ENCODE measurements at regions not wholly inside any gene's neighbourhood (a gene's known extent, or its start where the extent isn't known, plus 50 kb on each side); places are given as distances from the start of the nearest gene placed in this dataset.
"Not testable (repeated sequence)": the region's sequence is repeated elsewhere in the genome, so short reads cannot be mapped to it uniquely, and the experiment has no call there.

GRCh38 chr11:101835506-101836063 is 79.2 kb upstream of the CEP126 start:
- TF ChIP-seq CTCF (conservative IDR thresholded peaks at IDR 0.05): no peak
- H3K27ac ChIP-seq: no peak overlapping the region

- H3K27ac ChIP-seq: not testable (repeated sequence)
These were observed 84.3 kb upstream of the CEP126 start for GRCh38 chr11:101830475-101830874.

GRCh38 chr11:101825531-101825930 is 89.3 kb upstream of the CEP126 start:
- H3K27ac ChIP-seq: no peak overlapping the region
- no peak for TF ChIP-seq CTCF (conservative IDR thresholded peaks at IDR 0.05)

- no peak for TF ChIP-seq CTCF (conservative IDR thresholded peaks at IDR 0.05)
- no peak overlapping the region for H3K27ac ChIP-seq
These were observed 97.2 kb upstream of the CEP126 start for GRCh38 chr11:101817581-101817980.

- no peak overlapping the region for H3K27ac ChIP-seq
These were observed 98.2 kb upstream of the CEP126 start for GRCh38 chr11:101816613-101817012.

GRCh38 chr11:101812546-101812945 is 102.3 kb upstream of the CEP126 start:
- no peak for TF ChIP-seq CTCF (conservative IDR thresholded peaks at IDR 0.05)
- no peak overlapping the region for H3K27ac ChIP-seq

More at GRCh38 chr11:101816613-101817012, 98.2 kb upstream of the CEP126 start:
- no peak for TF ChIP-seq CTCF (conservative IDR thresholded peaks at IDR 0.05)

GRCh38 chr11:101810546-101810945 is 104.3 kb upstream of the CEP126 start:
- no peak for TF ChIP-seq CTCF (conservative IDR thresholded peaks at IDR 0.05)

GRCh38 chr11:101807531-101807930 is 107.3 kb upstream of the CEP126 start:
- H3K27ac ChIP-seq: no peak overlapping the region
- no peak for TF ChIP-seq CTCF (conservative IDR thresholded peaks at IDR 0.05)

More at GRCh38 chr11:101810546-101810945, 104.3 kb upstream of the CEP126 start:
- H3K27ac ChIP-seq: no peak overlapping the region

Measured in VCaP (cell line).